GM23338 (cell line): ENCODE measurements at regions not wholly inside any gene's neighbourhood (a gene's known extent, or its start where the extent isn't known, plus 50 kb on each side); places are given as distances from the start of the nearest gene placed in this dataset.
A peak's percentile ranks its signal among the peaks of the same experiment; 100 is the strongest.

Experiments used
- ATAC-seq: fragments of 200-7000 bp; cut with Tn5 transposase; 3 replicates; pipeline ENCODE4 v1.9.1; 2020
- DNase-seq: peaks from one replicate; pipeline ENCODE4 v3.0.0-alpha.2; 2015; ENCODE audit warnings: low spot score
- H2AFZ ChIP-seq: fragments of 200-600 bp; sonication (generic); 2 replicates; pipeline ENCODE4 v1.8.0; 2016; ENCODE audit warnings: antibody characterized with exemption, mild to moderate bottlenecking, moderate library complexity
- H3F3A ChIP-seq: fragments of 200-600 bp; sonication (generic); replicated peaks from 2 replicates; pipeline ENCODE4 v1.8.0; 2017; ENCODE audit warnings: antibody characterized with exemption, mixed run types, low read depth
- H3K27ac ChIP-seq: fragments of 200-600 bp; sonication (generic); 2 replicates; pipeline ENCODE4 v1.6.1; 2016; ENCODE audit warnings: low read depth
- H3K27me3 ChIP-seq: fragments of 200-600 bp; sonication (generic); 2 replicates; pipeline ENCODE4 v1.8.0; 2016; ENCODE audit warnings: mild to moderate bottlenecking, mixed run types, moderate library complexity; ENCODE audit not compliant: insufficient read depth
- H3K36me3 ChIP-seq: fragments of 200-600 bp; sonication (generic); 2 replicates; pipeline ENCODE4 v1.8.0; 2016; ENCODE audit warnings: mild to moderate bottlenecking; ENCODE audit not compliant: insufficient read depth
- H3K4me1 ChIP-seq: fragments of 200-600 bp; sonication (generic); 2 replicates; pipeline ENCODE4 v1.8.0; 2016; ENCODE audit warnings: mild to moderate bottlenecking, moderate library complexity; ENCODE audit not compliant: insufficient read depth
- H3K4me2 ChIP-seq: fragments of 200-600 bp; sonication (generic); 2 replicates; pipeline ENCODE4 v1.7.1; 2017; ENCODE audit warnings: mixed run types
- H3K4me3 ChIP-seq: fragments of 200-600 bp; sonication (generic); 2 replicates; pipeline ENCODE4 v1.6.1; 2016; ENCODE audit warnings: mixed run types
- H3K79me2 ChIP-seq: fragments of 200-600 bp; sonication (generic); replicated peaks from 2 replicates; pipeline ENCODE4 v1.8.0; 2017; ENCODE audit warnings: mild to moderate bottlenecking; ENCODE audit not compliant: insufficient read depth
- H3K9me2 ChIP-seq: fragments of 200-600 bp; sonication (generic); 2 replicates; pipeline ENCODE4 v1.8.0; 2017; ENCODE audit not compliant: insufficient read depth
- H4K20me1 ChIP-seq: fragments of 200-600 bp; sonication (generic); replicated peaks from 2 replicates; pipeline ENCODE4 v1.8.0; 2017; ENCODE audit warnings: mild to moderate bottlenecking; ENCODE audit not compliant: insufficient read depth
- H3K27ac Mint-ChIP-seq: 2 replicates; pipeline ENCODE4 v1.8.0; 2020; ENCODE audit warnings: inconsistent platforms, mild to moderate bottlenecking, moderate library complexity, mixed read lengths
- H3K27me3 Mint-ChIP-seq: 3 replicates; pipeline ENCODE4 v1.8.0; 2022; ENCODE audit warnings: low read depth, mild to moderate bottlenecking, moderate library complexity, mixed read lengths, inconsistent platforms; ENCODE audit not compliant: insufficient read depth, poor library complexity
- H3K36me3 Mint-ChIP-seq: 3 replicates; pipeline ENCODE4 v1.8.0; 2021; ENCODE audit warnings: low read depth, mild to moderate bottlenecking, inconsistent platforms, moderate library complexity, mixed read lengths
- H3K4me1 Mint-ChIP-seq: 3 replicates; pipeline ENCODE4 v1.8.0; 2020; ENCODE audit warnings: mild to moderate bottlenecking, inconsistent platforms, mixed read lengths
- H3K4me3 Mint-ChIP-seq: 3 replicates; pipeline ENCODE4 v1.8.0; 2021; ENCODE audit warnings: moderate library complexity, mild to moderate bottlenecking, inconsistent platforms, mixed read lengths
- H3K9me3 Mint-ChIP-seq: 3 replicates; pipeline ENCODE4 v1.8.0; 2020; ENCODE audit warnings: moderate library complexity, mild to moderate bottlenecking, inconsistent platforms, mixed read lengths
- CREB1 ChIP-seq: fragments of 250-450 bp; sonication (Bioruptor Pico); IDR thresholded peaks from 2 replicates; pipeline ENCODE4 v1.5.0; 2020; ENCODE audit warnings: low read depth, mild to moderate bottlenecking, moderate library complexity
- EZH2 ChIP-seq: fragments of 200-600 bp; sonication (generic); IDR thresholded peaks from one replicate; pipeline ENCODE4 v1.8.0; 2017; ENCODE audit warnings: antibody characterized with exemption, mild to moderate bottlenecking, low read depth; ENCODE audit not compliant: unreplicated experiment
- EZH2phosphoT487 ChIP-seq: fragments of 200-600 bp; sonication (generic); IDR thresholded peaks from one replicate; pipeline ENCODE4 v1.8.1; 2018; ENCODE audit warnings: antibody characterized with exemption; ENCODE audit not compliant: unreplicated experiment
- JUNB ChIP-seq: IDR thresholded peaks from one replicate; pipeline ENCODE4 v1.6.1; 2016; ENCODE audit warnings: antibody characterized with exemption; ENCODE audit not compliant: unreplicated experiment
- NANOG ChIP-seq: IDR thresholded peaks from 2 replicates; pipeline ENCODE4 v1.6.1; 2016; ENCODE audit warnings: antibody characterized with exemption, borderline replicate concordance
- POLR2AphosphoS5 ChIP-seq: IDR thresholded peaks from 2 replicates; pipeline ENCODE4 v1.6.1; 2016; ENCODE audit warnings: antibody characterized with exemption, low read depth
- STAT1 ChIP-seq: IDR thresholded peaks from one replicate; pipeline ENCODE4 v1.6.1; 2016; ENCODE audit warnings: antibody characterized with exemption; ENCODE audit not compliant: unreplicated experiment
- ZNF114 ChIP-seq: fragments of 250-450 bp; sonication (Bioruptor Pico); IDR thresholded peaks from 2 replicates; pipeline ENCODE4 v1.5.0; 2020; ENCODE audit warnings: mild to moderate bottlenecking, moderate library complexity
- ZNF331 ChIP-seq: fragments of 250-450 bp; sonication (Bioruptor Pico); IDR thresholded peaks from 2 replicates; pipeline ENCODE4 v1.5.0; 2020; ENCODE audit warnings: low read depth, mild to moderate bottlenecking, moderate library complexity
- TF ChIP-seq, protein P1 (sequence below), 2 experiments: fragments of 200-600 bp in 1 of 2; sonication (generic) in 1 of 2; conservative IDR thresholded peaks; 2 replicates each; pipeline versions ENCODE4 v1.5.1 to v1.6.1; 2016 to 2017; ENCODE audit warnings: antibody characterized with exemption in 2 of 2, low read depth in 2 of 2, mild to moderate bottlenecking in 2 of 2, moderate library complexity in 1 of 2
- TF ChIP-seq, protein P2 (sequence below): IDR thresholded peaks from one replicate; pipeline ENCODE4 v1.6.1; 2018; ENCODE audit warnings: antibody characterized with exemption; ENCODE audit not compliant: unreplicated experiment
- TF ChIP-seq, protein P3 (sequence below): IDR thresholded peaks from 2 replicates; pipeline ENCODE4 v1.6.1; 2016; ENCODE audit warnings: antibody characterized with exemption

DNA sequence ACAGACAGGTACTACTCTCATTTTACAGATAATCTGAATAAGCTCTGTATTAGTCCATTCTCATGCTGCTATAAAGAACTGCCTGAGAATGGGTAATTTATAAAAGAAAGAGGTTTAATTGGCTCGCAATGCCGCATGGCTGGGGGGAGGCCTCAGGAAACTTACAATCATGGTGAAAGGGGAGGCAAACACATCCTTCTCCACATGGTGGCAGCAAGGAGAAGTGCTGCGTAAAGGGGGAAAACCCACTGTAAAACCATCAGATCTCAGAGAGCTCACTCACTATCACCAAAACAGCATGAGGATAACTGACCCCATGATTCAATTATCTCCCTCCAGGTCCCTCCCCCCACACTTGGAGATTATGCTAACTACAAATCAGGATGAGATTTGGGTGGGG, 254.4 kb downstream of the KCNE4 start:
- H3K27ac Mint-ChIP-seq = no peak overlapping the region
- H3K4me2 ChIP-seq = no peak overlapping the region
- DNase-seq (peak; percentile 79), ATAC-seq (peak; percentile 85)
- no peaks in the 10 kb centered on the region for H4K20me1 ChIP-seq
- H3K4me3 ChIP-seq = no peak overlapping the region
- no peaks in the 10 kb centered on the region for H3K9me2 ChIP-seq
- no peak for TF ChIP-seq STAT1
- TF ChIP-seq, protein P1, sequence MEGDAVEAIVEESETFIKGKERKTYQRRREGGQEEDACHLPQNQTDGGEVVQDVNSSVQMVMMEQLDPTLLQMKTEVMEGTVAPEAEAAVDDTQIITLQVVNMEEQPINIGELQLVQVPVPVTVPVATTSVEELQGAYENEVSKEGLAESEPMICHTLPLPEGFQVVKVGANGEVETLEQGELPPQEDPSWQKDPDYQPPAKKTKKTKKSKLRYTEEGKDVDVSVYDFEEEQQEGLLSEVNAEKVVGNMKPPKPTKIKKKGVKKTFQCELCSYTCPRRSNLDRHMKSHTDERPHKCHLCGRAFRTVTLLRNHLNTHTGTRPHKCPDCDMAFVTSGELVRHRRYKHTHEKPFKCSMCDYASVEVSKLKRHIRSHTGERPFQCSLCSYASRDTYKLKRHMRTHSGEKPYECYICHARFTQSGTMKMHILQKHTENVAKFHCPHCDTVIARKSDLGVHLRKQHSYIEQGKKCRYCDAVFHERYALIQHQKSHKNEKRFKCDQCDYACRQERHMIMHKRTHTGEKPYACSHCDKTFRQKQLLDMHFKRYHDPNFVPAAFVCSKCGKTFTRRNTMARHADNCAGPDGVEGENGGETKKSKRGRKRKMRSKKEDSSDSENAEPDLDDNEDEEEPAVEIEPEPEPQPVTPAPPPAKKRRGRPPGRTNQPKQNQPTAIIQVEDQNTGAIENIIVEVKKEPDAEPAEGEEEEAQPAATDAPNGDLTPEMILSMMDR (conservative IDR thresholded peaks at IDR 0.05; ENCODE audit: low read depth in 2 of 2) = peak; percentile 71 to 85
- no peak for TF ChIP-seq ZNF114
- no peak for TF ChIP-seq ZNF331
- H3K36me3 ChIP-seq = no peaks in the 10 kb centered on the region
- no peaks in the 10 kb centered on the region for H3K27me3 ChIP-seq
- H3K27me3 Mint-ChIP-seq = peaks cover 2% of the 10 kb centered on the region
- no peaks in the 10 kb centered on the region for H3K4me1 Mint-ChIP-seq
- no peaks in the 10 kb centered on the region for H3K9me3 Mint-ChIP-seq
- H3K4me3 Mint-ChIP-seq = no peak overlapping the region
- no peaks in the 10 kb centered on the region for H3K4me1 ChIP-seq
- peak overlapping the region; percentile 15; the same call in 1 of the 2 replicates for H2AFZ ChIP-seq
- no peaks in the 10 kb centered on the region for H3K79me2 ChIP-seq
- H3K36me3 Mint-ChIP-seq = no peaks in the 10 kb centered on the region
- H3K27ac ChIP-seq = no peak overlapping the region
- no peaks in the 10 kb centered on the region for H3F3A ChIP-seq

DNA sequence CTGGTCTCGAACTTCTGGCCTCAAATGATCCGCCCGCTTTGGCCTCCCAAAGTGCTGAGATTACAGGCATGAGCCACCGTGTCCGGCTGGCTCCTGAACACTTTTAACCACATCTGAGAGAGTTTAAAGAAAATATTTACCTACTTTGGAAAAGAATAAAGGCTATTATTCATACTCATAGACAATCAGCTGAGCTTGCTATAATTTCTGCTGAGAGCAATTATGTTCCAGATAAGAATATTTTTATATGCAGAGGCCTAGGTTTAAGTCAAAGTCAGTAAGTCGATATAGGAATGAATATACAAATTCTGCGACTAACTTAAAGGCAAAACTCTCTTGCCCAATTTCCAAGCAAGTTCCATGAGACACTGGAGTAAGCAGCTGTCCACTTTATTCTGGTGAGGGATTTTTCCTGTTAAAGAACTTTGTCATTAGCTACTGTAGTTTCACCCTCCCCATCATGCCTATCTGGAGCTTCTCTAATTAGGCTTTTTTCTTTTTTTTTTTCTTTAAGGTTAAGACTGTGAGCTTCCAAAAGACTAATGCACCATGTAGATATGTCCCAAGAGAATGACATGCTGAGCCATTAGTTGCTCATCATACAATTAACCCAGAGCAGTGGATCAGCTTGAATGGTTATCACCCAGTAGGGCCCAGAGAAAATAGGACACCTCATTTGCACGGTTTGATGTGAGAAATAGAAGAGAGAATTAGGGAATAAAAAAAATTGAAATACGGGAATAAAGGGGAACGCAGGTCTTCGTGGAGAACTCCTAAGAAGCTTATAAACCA, 260.1 kb downstream of the KCNE4 start:
- no peak for DNase-seq
- Mint-ChIP-seq H3K36me3 (no peaks in the 10 kb centered on the region), H3K27ac (no peak overlapping the region)
- TF ChIP-seq ZNF114 (no peak), EZH2phosphoT487 (no peak), CREB1 (no peak), POLR2AphosphoS5 (no peak), EZH2 (no peak), STAT1 (no peak), ZNF331 (no peak), JUNB (no peak), NANOG (no peak)
- TF ChIP-seq, protein P1 (conservative IDR thresholded peaks at IDR 0.05; ENCODE audit: low read depth in 2 of 2) = no peak
- TF ChIP-seq, protein P2, sequence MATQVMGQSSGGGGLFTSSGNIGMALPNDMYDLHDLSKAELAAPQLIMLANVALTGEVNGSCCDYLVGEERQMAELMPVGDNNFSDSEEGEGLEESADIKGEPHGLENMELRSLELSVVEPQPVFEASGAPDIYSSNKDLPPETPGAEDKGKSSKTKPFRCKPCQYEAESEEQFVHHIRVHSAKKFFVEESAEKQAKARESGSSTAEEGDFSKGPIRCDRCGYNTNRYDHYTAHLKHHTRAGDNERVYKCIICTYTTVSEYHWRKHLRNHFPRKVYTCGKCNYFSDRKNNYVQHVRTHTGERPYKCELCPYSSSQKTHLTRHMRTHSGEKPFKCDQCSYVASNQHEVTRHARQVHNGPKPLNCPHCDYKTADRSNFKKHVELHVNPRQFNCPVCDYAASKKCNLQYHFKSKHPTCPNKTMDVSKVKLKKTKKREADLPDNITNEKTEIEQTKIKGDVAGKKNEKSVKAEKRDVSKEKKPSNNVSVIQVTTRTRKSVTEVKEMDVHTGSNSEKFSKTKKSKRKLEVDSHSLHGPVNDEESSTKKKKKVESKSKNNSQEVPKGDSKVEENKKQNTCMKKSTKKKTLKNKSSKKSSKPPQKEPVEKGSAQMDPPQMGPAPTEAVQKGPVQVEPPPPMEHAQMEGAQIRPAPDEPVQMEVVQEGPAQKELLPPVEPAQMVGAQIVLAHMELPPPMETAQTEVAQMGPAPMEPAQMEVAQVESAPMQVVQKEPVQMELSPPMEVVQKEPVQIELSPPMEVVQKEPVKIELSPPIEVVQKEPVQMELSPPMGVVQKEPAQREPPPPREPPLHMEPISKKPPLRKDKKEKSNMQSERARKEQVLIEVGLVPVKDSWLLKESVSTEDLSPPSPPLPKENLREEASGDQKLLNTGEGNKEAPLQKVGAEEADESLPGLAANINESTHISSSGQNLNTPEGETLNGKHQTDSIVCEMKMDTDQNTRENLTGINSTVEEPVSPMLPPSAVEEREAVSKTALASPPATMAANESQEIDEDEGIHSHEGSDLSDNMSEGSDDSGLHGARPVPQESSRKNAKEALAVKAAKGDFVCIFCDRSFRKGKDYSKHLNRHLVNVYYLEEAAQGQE = no peak
- TF ChIP-seq, protein P3, sequence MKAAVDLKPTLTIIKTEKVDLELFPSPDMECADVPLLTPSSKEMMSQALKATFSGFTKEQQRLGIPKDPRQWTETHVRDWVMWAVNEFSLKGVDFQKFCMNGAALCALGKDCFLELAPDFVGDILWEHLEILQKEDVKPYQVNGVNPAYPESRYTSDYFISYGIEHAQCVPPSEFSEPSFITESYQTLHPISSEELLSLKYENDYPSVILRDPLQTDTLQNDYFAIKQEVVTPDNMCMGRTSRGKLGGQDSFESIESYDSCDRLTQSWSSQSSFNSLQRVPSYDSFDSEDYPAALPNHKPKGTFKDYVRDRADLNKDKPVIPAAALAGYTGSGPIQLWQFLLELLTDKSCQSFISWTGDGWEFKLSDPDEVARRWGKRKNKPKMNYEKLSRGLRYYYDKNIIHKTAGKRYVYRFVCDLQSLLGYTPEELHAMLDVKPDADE = no peak

More for the DNA sequence above, 260.1 kb downstream of the KCNE4 start:
- H3K4me3 Mint-ChIP-seq = no peak overlapping the region
- Histone ChIP-seq H3K79me2 (no peaks in the 10 kb centered on the region), H3K27me3 (no peaks in the 10 kb centered on the region), H3K4me1 (no peaks in the 10 kb centered on the region), H3K27ac (no peak overlapping the region), H3K9me2 (no peaks in the 10 kb centered on the region), H3K36me3 (no peaks in the 10 kb centered on the region), H3K4me2 (no peak overlapping the region), H3F3A (no peaks in the 10 kb centered on the region), H3K4me3 (no peak overlapping the region), H2AFZ (no peak overlapping the region), H4K20me1 (no peaks in the 10 kb centered on the region)
- H3K9me3 Mint-ChIP-seq = no peaks in the 10 kb centered on the region
- H3K4me1 Mint-ChIP-seq = no peaks in the 10 kb centered on the region
- H3K27me3 Mint-ChIP-seq = no peaks in the 10 kb centered on the region
- no peak for ATAC-seq
